ENCODE measurements at regions not wholly inside any gene's neighbourhood (a gene's known extent, or its start where the extent isn't known, plus 50 kb on each side); places are given as distances from the start of the nearest gene placed in this dataset.

- no peak overlapping the region for H3K27ac ChIP-seq (ENCODE audit: low read length)
- H3K9ac ChIP-seq (ENCODE audit: low read length in 2 of 2): no peak overlapping the region
- no peaks in the 10 kb centered on the region for H3K27me3 ChIP-seq (ENCODE audit: control insufficient read depth in 1 of 2, insufficient read depth in 2 of 2, low read length in 2 of 2)
- no peaks in the 10 kb centered on the region for H3K9me3 ChIP-seq (ENCODE audit: control insufficient read depth in 2 of 2, low read length in 2 of 2)
- H3K4me3 ChIP-seq (ENCODE audit: low read length in 2 of 2): no peak overlapping the region
- H3K36me3 ChIP-seq (ENCODE audit: control insufficient read depth in 2 of 2, insufficient read depth in 2 of 2, low read length in 2 of 2): no peaks in the 10 kb centered on the region
- H3K4me1 ChIP-seq (ENCODE audit: control insufficient read depth, insufficient read depth, low read length): no peaks in the 10 kb centered on the region
Measured at GRCh38 chr18:41593171-41593675, 361.8 kb upstream of the PIK3C3 start.

GRCh38 chr18:41587976-41588375, 367.1 kb upstream of the PIK3C3 start:
- no peaks in the 10 kb centered on the region for H3K4me1 ChIP-seq (ENCODE audit: control insufficient read depth, insufficient read depth, low read length)

GRCh38 chr18:41585512-41585911, 369.5 kb upstream of the PIK3C3 start:
- H3K9me3 ChIP-seq (ENCODE audit: control insufficient read depth in 2 of 2, low read length in 2 of 2): no peaks in the 10 kb centered on the region
- no peak overlapping the region for H3K27ac ChIP-seq (ENCODE audit: low read length)
- no peaks in the 10 kb centered on the region for H3K27me3 ChIP-seq (ENCODE audit: control insufficient read depth in 1 of 2, insufficient read depth in 2 of 2, low read length in 2 of 2)
- no peaks in the 10 kb centered on the region for H3K4me1 ChIP-seq (ENCODE audit: control insufficient read depth, insufficient read depth, low read length)
- no peak overlapping the region for H3K9ac ChIP-seq (ENCODE audit: low read length in 2 of 2)
- H3K4me3 ChIP-seq (ENCODE audit: low read length in 2 of 2): no peak overlapping the region
- H3K36me3 ChIP-seq (ENCODE audit: control insufficient read depth in 2 of 2, insufficient read depth in 2 of 2, low read length in 2 of 2): no peaks in the 10 kb centered on the region

More at GRCh38 chr18:41587976-41588375, 367.1 kb upstream of the PIK3C3 start:
- H3K4me3 ChIP-seq (ENCODE audit: low read length in 2 of 2): no peak overlapping the region
- no peak overlapping the region for H3K9ac ChIP-seq (ENCODE audit: low read length in 2 of 2)
- no peaks in the 10 kb centered on the region for H3K27me3 ChIP-seq (ENCODE audit: control insufficient read depth in 1 of 2, insufficient read depth in 2 of 2, low read length in 2 of 2)
- H3K27ac ChIP-seq (ENCODE audit: low read length): no peak overlapping the region
- H3K36me3 ChIP-seq (ENCODE audit: control insufficient read depth in 2 of 2, insufficient read depth in 2 of 2, low read length in 2 of 2): no peaks in the 10 kb centered on the region
- no peaks in the 10 kb centered on the region for H3K9me3 ChIP-seq (ENCODE audit: control insufficient read depth in 2 of 2, low read length in 2 of 2)

GRCh38 chr18:41579185-41579584, 375.8 kb upstream of the PIK3C3 start:
- H3K4me1 ChIP-seq (ENCODE audit: control insufficient read depth, insufficient read depth, low read length): no peaks in the 10 kb centered on the region
- H3K27me3 ChIP-seq (ENCODE audit: control insufficient read depth in 1 of 2, insufficient read depth in 2 of 2, low read length in 2 of 2): no peaks in the 10 kb centered on the region
- no peak overlapping the region for H3K27ac ChIP-seq (ENCODE audit: low read length)
- H3K36me3 ChIP-seq (ENCODE audit: control insufficient read depth in 2 of 2, insufficient read depth in 2 of 2, low read length in 2 of 2): no peaks in the 10 kb centered on the region
- no peak overlapping the region for H3K9ac ChIP-seq (ENCODE audit: low read length in 2 of 2)
- no peaks in the 10 kb centered on the region for H3K9me3 ChIP-seq (ENCODE audit: control insufficient read depth in 2 of 2, low read length in 2 of 2)
- H3K4me3 ChIP-seq (ENCODE audit: low read length in 2 of 2): no peak overlapping the region

GRCh38 chr18:41577529-41577928, 377.5 kb upstream of the PIK3C3 start:
- H3K9me3 ChIP-seq (ENCODE audit: control insufficient read depth in 2 of 2, low read length in 2 of 2): no peaks in the 10 kb centered on the region
- H3K4me1 ChIP-seq (ENCODE audit: control insufficient read depth, insufficient read depth, low read length): no peaks in the 10 kb centered on the region
- H3K27me3 ChIP-seq (ENCODE audit: control insufficient read depth in 1 of 2, insufficient read depth in 2 of 2, low read length in 2 of 2): no peaks in the 10 kb centered on the region
- H3K27ac ChIP-seq (ENCODE audit: low read length): no peak overlapping the region
- no peaks in the 10 kb centered on the region for H3K36me3 ChIP-seq (ENCODE audit: control insufficient read depth in 2 of 2, insufficient read depth in 2 of 2, low read length in 2 of 2)
- no peak overlapping the region for H3K9ac ChIP-seq (ENCODE audit: low read length in 2 of 2)
- no peak overlapping the region for H3K4me3 ChIP-seq (ENCODE audit: low read length in 2 of 2)

- Histone ChIP-seq H3K4me3 (ENCODE audit: low read length in 2 of 2) (no peak overlapping the region), H3K9me3 (ENCODE audit: control insufficient read depth in 2 of 2, low read length in 2 of 2) (no peaks in the 10 kb centered on the region), H3K4me1 (ENCODE audit: control insufficient read depth, insufficient read depth, low read length) (no peaks in the 10 kb centered on the region), H3K27me3 (ENCODE audit: control insufficient read depth in 1 of 2, insufficient read depth in 2 of 2, low read length in 2 of 2) (no peaks in the 10 kb centered on the region), H3K9ac (ENCODE audit: low read length in 2 of 2) (no peak overlapping the region), H3K36me3 (ENCODE audit: control insufficient read depth in 2 of 2, insufficient read depth in 2 of 2, low read length in 2 of 2) (no peaks in the 10 kb centered on the region), H3K27ac (ENCODE audit: low read length) (no peak overlapping the region)
Measured at GRCh38 chr18:41576643-41577042, 378.4 kb upstream of the PIK3C3 start.

- Histone ChIP-seq H3K4me3 (ENCODE audit: low read length in 2 of 2) (no peak overlapping the region), H3K36me3 (ENCODE audit: control insufficient read depth in 2 of 2, insufficient read depth in 2 of 2, low read length in 2 of 2) (no peaks in the 10 kb centered on the region), H3K9me3 (ENCODE audit: control insufficient read depth in 2 of 2, low read length in 2 of 2) (no peaks in the 10 kb centered on the region), H3K27me3 (ENCODE audit: control insufficient read depth in 1 of 2, insufficient read depth in 2 of 2, low read length in 2 of 2) (no peaks in the 10 kb centered on the region), H3K4me1 (ENCODE audit: control insufficient read depth, insufficient read depth, low read length) (no peaks in the 10 kb centered on the region), H3K27ac (ENCODE audit: low read length) (no peak overlapping the region), H3K9ac (ENCODE audit: low read length in 2 of 2) (no peak overlapping the region)
Measured at GRCh38 chr18:41569867-41570266, 385.2 kb upstream of the PIK3C3 start.

- Histone ChIP-seq H3K36me3 (ENCODE audit: control insufficient read depth in 2 of 2, insufficient read depth in 2 of 2, low read length in 2 of 2) (no peaks in the 10 kb centered on the region), H3K9me3 (ENCODE audit: control insufficient read depth in 2 of 2, low read length in 2 of 2) (no peaks in the 10 kb centered on the region), H3K9ac (ENCODE audit: low read length in 2 of 2) (no peak overlapping the region), H3K4me3 (ENCODE audit: low read length in 2 of 2) (no peak overlapping the region), H3K4me1 (ENCODE audit: control insufficient read depth, insufficient read depth, low read length) (no peaks in the 10 kb centered on the region), H3K27ac (ENCODE audit: low read length) (no peak overlapping the region), H3K27me3 (ENCODE audit: control insufficient read depth in 1 of 2, insufficient read depth in 2 of 2, low read length in 2 of 2) (no peaks in the 10 kb centered on the region)
Measured at GRCh38 chr18:41561961-41562360, 393.1 kb upstream of the PIK3C3 start.

GRCh38 chr18:41558715-41559114, 396.3 kb upstream of the PIK3C3 start:
- Histone ChIP-seq H3K4me1 (ENCODE audit: control insufficient read depth, insufficient read depth, low read length) (no peaks in the 10 kb centered on the region), H3K4me3 (ENCODE audit: low read length in 2 of 2) (no peak overlapping the region), H3K27me3 (ENCODE audit: control insufficient read depth in 1 of 2, insufficient read depth in 2 of 2, low read length in 2 of 2) (no peaks in the 10 kb centered on the region), H3K27ac (ENCODE audit: low read length) (no peak overlapping the region), H3K36me3 (ENCODE audit: control insufficient read depth in 2 of 2, insufficient read depth in 2 of 2, low read length in 2 of 2) (no peaks in the 10 kb centered on the region), H3K9me3 (ENCODE audit: control insufficient read depth in 2 of 2, low read length in 2 of 2) (no peaks in the 10 kb centered on the region), H3K9ac (ENCODE audit: low read length in 2 of 2) (no peak overlapping the region)

- no peak overlapping the region for H3K4me3 ChIP-seq (ENCODE audit: low read length in 2 of 2)
- no peaks in the 10 kb centered on the region for H3K9me3 ChIP-seq (ENCODE audit: control insufficient read depth in 2 of 2, low read length in 2 of 2)
- H3K9ac ChIP-seq (ENCODE audit: low read length in 2 of 2): no peak overlapping the region
- no peaks in the 10 kb centered on the region for H3K4me1 ChIP-seq (ENCODE audit: control insufficient read depth, insufficient read depth, low read length)
- H3K27ac ChIP-seq (ENCODE audit: low read length): no peak overlapping the region
- no peaks in the 10 kb centered on the region for H3K27me3 ChIP-seq (ENCODE audit: control insufficient read depth in 1 of 2, insufficient read depth in 2 of 2, low read length in 2 of 2)
- H3K36me3 ChIP-seq (ENCODE audit: control insufficient read depth in 2 of 2, insufficient read depth in 2 of 2, low read length in 2 of 2): no peaks in the 10 kb centered on the region
Measured at GRCh38 chr18:41553716-41554115, 401.3 kb upstream of the PIK3C3 start.

- Histone ChIP-seq H3K9ac (ENCODE audit: low read length in 2 of 2) (no peak overlapping the region), H3K4me3 (ENCODE audit: low read length in 2 of 2) (no peak overlapping the region), H3K27ac (ENCODE audit: low read length) (no peak overlapping the region), H3K27me3 (ENCODE audit: control insufficient read depth in 1 of 2, insufficient read depth in 2 of 2, low read length in 2 of 2) (no peaks in the 10 kb centered on the region), H3K4me1 (ENCODE audit: control insufficient read depth, insufficient read depth, low read length) (no peaks in the 10 kb centered on the region), H3K9me3 (ENCODE audit: control insufficient read depth in 2 of 2, low read length in 2 of 2) (no peaks in the 10 kb centered on the region), H3K36me3 (ENCODE audit: control insufficient read depth in 2 of 2, insufficient read depth in 2 of 2, low read length in 2 of 2) (no peaks in the 10 kb centered on the region)
Measured at GRCh38 chr18:41548521-41549260, 406.3 kb upstream of the PIK3C3 start.

Measured in stomach smooth muscle (tissue), 2 donors.